Stimulated activated naive CD4-positive, alpha-beta T cell treated with Interleukin-2 at 50 U/mL for 16 hours (primary cell): ENCODE measurements at regions not wholly inside any gene's neighbourhood (a gene's known extent, or its start where the extent isn't known, plus 50 kb on each side); places are given as distances from the start of the nearest gene placed in this dataset.
"Not testable (repeated sequence)": the region's sequence is repeated elsewhere in the genome, so short reads cannot be mapped to it uniquely, and the experiment has no call there.

Experiments
- DNase-seq: peaks from one replicate; lab custom pipeline; 2025; lab: John Stamatoyannopoulos, UW

- DNase-seq: no peak
Observed at GRCh38 chr1:208943291-208943690, 640.2 kb upstream of the CAMK1G start.

DNA sequence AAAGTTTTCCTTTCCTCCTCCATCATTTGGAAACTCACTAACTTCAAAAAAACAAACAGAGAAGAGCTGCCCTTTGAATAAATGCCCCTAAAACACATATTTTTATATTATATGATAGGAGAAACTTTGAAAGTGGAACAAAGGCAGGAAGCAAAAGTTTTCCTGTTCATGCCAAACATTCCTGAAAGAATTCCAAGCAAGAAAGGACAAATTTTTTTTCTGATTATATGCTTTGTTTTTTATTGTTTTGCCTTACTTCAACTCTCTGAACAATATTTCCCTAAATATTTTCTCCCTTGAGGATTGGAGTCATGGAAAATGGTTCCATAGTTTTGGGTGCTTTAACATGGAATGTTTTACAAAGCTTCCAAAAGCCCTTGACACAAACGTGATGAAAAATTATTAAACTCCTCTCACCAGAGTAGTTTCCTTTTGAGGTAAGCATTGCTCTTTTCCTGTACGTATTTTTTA, 638.5 kb upstream of the CAMK1G start:
- no peak for DNase-seq

DNA sequence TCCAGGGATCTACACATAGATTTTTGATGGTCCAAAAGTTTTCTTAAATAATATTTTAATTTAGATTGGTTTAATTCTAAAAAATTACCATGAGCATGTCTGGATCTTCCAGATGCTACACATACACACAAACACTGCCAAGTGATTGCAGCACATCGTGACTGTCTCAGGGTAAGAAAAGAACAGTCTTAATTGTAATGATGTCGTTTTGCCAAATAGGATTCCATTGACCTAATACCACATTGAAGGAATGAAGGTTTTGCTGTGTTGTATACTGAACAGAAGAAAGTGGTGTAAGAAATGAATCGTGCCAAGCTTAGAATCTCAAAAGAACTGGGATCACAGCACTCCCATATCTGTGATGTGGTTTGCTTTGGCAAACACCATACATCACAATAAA, 633.3 kb upstream of the CAMK1G start:
- DNase-seq: no peak

DNA sequence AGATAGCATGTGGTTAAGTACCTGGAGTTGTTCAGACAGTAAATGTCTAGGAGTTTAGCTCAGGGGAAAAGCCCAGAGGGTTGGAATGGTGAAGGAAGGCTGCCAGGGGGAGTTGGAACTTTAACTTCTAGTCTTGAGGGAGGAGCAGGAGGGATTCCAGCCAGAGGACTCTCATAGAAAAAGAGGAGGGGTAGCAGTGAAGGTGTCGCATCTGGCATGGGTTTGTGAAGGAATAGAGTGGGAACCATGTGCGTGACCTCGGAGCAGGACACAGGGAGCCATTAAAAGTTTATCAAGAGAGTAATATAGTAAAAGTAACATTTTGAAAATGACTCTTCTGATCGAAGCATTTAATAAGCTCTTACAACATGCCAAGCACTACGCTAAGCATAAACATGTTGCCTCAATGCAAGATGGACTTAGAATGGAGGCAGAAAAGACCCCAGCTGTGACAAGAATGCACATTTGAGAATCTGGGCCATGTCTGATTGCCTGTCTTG, 632.4 kb upstream of the CAMK1G start:
- no peak for DNase-seq

DNA sequence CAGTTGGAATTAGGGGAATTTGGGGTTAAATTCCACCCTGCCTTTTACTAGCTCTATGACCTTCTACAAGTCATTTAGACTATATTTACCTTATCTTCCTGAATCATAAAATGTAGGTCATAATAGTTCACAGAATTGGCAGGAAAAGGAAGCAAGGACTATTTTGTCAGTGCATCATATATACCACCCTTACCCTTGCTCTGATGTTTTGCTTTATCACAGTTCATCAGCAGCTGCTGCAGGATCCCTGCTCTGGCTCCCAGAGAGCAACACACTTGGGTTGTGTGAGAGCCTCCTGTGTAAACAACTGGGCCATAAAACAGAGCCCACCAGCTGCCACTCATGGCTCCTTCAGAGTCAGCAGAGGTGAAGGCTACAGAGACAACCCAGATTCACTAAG, 631.6 kb upstream of the CAMK1G start:
- no peak for DNase-seq

GRCh38 chr1:208962867-208963266, 620.6 kb upstream of the CAMK1G start:
- DNase-seq: no peak

- no peak for DNase-seq
Observed at GRCh38 chr1:208965351-208965750, 618.2 kb upstream of the CAMK1G start.

- DNase-seq: no peak
Observed at GRCh38 chr1:208967334-208967733, 616.2 kb upstream of the CAMK1G start.

DNA sequence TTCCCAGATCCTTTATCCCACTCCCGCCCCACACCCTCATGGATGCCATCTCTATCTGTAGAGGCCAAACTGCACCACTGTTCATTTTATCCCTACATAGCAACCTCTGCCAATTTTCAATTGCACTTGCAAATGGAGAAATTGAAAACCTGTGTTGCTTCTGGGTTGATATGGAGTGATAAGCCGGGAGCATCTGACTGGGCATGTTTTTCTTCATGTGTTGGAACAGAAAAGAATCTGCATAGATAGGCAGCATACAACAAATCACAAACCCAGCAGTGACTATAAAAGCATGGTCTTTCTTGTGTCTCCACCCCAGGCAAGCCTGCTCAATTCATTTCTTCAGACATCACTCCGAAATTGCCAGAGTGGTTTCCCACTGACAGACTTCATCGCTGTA, 608.8 kb upstream of the CAMK1G start:
- no peak for DNase-seq

- no peak for DNase-seq
Observed at GRCh38 chr1:208975456-208975855, 608.1 kb upstream of the CAMK1G start.

DNA sequence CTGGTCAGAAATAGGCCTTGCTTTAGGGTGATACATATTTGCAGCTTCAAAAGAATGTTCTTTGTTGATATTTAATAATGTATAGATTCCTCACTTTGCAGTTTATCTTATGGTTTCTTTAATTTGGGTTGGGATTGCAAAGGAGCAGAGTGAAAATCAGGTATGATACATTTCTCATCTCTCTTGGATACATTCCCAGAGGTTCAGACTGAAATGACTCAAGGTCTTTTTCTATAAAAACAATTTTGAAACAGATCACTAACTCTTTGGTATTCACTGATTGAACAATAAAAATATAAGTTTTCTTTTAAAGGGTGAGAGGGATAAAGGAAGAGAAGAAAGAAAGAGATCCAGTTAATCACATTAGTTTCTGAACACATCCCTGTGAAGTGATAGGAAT, 606.5 kb upstream of the CAMK1G start:
- no peak for DNase-seq

GRCh38 chr1:208977638-208978256, 605.8 kb upstream of the CAMK1G start:
- no peak for DNase-seq

GRCh38 chr1:208979776-208980175, 603.7 kb upstream of the CAMK1G start:
- no peak for DNase-seq

- DNase-seq: no peak
Observed at GRCh38 chr1:208980605-208981004, 602.9 kb upstream of the CAMK1G start.

DNA sequence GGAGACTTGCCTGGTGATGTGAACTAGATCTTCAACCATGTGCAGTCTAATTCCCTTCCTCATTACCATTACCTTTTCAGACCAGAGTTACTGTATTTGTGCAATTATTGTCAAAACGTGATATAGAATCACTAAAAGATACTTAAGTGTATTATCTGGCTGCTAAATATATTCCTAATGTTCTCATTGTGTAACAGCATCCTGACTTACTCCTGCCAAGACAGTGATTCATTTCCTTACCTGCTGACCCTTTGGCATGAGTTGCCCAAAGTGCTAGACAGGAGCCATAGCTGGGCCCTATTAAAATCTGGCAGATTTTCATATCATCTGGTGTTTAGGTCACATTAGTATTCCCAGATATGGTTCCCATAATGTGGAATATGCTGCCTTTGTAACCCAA, 598.3 kb upstream of the CAMK1G start:
- no peak for DNase-seq

GRCh38 chr1:208988811-208989222, 594.7 kb upstream of the CAMK1G start:
- DNase-seq: no peak

DNA sequence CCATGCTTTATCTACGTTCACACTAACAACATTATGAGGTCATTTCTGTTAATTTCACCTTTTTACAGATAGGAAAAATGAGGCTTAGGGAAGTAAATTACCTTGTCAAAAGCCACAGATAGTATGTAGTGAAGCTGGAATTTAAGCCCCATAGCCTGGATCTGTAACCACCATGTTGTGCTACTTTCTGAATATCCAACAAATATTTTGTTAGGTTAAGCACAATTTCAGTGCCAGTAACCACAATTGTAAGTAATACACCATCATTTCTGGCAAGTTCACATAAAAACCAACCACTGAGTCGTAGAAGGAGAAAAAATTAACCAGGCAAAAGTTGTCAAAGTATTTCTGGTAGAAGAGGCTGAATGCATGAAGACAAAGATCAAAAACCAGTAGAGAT, 593.1 kb upstream of the CAMK1G start:
- DNase-seq: no peak

DNA sequence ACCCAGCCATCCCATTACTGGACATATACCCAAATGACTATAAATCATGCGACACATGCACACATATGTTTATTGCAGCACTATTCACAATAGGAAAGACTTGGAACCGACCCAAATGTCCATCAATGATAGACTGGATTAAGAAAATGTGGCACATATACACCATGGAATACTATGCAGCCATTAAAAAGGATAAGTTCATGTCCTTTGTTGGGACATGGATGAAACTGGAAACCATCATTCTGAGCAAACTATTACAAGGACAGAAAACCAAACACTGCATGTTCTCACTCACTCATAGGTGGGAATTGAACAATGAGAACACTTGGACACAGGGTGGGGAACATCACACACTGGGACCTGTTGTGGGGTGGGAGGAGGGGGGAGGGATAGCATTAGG, 586.5 kb upstream of the CAMK1G start:
- DNase-seq: not testable (repeated sequence)

- no peak for DNase-seq
Observed at GRCh38 chr1:208997726-208998312, 585.7 kb upstream of the CAMK1G start.

DNA sequence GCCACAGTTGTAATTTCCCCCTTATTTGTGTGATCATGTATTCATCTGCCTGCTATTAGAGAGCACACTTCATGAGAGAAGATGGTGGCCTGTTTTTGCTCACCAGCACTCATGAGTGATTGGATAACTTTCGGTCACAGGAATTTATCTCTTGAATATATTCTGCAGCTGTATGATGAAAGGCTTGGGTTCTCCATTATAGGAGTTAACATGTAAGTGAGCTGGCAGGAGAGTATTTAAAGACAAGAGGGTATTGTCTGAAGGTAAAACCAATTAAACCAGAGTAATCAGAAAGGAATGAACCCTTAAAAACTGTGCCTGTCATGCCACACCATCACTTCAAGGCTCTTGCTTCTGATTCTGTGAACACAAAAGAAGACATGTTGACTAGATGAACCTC, 574.9 kb upstream of the CAMK1G start:
- no peak for DNase-seq

- DNase-seq: no peak
Observed at GRCh38 chr1:209010475-209011230, 572.9 kb upstream of the CAMK1G start.

DNA sequence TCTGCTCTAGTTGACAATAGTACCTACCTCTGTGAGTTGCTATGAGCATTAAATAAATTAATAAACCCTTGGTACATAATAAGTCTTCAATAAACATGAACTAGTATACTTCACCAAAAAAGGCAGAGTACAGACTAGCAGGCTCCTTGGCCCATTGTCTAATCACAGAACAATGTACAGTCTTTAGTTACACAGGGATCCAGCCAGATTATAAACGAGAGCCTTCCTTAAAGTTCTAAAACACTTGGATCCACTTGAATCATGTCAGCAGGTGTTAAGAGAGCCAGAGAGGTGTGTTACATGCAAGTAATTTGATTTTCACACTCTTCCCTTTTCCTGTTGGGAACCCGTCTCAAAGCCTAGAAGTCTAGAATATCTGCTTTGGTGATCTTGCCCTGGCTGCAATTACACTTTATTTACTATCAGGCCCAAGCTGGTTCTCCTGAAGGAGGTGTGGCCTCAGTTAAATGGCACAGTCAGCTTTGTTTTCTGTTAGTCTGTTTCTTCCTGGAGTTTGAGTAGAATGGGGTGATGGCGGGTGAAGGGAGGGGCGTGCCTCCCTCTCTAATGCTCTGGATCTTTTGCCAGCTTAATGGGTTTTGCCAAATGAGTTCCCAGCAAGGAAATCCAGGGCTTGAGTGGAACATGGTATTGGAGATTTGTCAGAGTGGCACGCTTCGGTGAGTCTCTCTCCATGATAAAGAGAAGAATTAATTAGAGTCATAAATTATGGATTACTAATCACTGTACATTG, 570.9 kb upstream of the CAMK1G start:
- no peak for DNase-seq
